Neural cell (in vitro differentiated cells): ENCODE measurements at regions not wholly inside any gene's neighbourhood (a gene's known extent, or its start where the extent isn't known, plus 50 kb on each side); places are given as distances from the start of the nearest gene placed in this dataset.

Source experiments
- H2AFZ ChIP-seq: fragments of 200-600, 300-800 bp; sonication (generic), shearing (Covaris generic); 2 replicates; pipeline ENCODE4 v1.6.0; 2014; ENCODE audit warnings: low read depth, mild to moderate bottlenecking, antibody characterized with exemption, low read length, moderate library complexity
- H3F3A ChIP-seq: fragments of 200-600 bp; shearing (Covaris generic); 2 replicates; pipeline ENCODE4 v1.6.1; 2016; ENCODE audit warnings: mild to moderate bottlenecking, moderate library complexity, mixed read lengths, antibody characterized with exemption, low read length; ENCODE audit not compliant: insufficient read depth, poor library complexity, severe bottlenecking
- H3K27ac ChIP-seq: fragments of 200-600, 300-800 bp; sonication (generic), shearing (Covaris generic); 2 replicates; pipeline ENCODE4 v1.5.1; 2014; ENCODE audit warnings: mild to moderate bottlenecking, low read length, moderate library complexity
- H3K27me3 ChIP-seq: fragments of 300-800, 200-600 bp; sonication (generic), shearing (Covaris generic); 2 replicates; pipeline ENCODE4 v1.6.0; 2014; ENCODE audit warnings: mild to moderate bottlenecking, low read depth, low read length, moderate library complexity; ENCODE audit not compliant: insufficient read depth
- H3K36me3 ChIP-seq: fragments of 300-800, 200-600 bp; sonication (generic), shearing (Covaris generic); 2 replicates; pipeline ENCODE4 v1.5.1; 2014; ENCODE audit warnings: mild to moderate bottlenecking, antibody characterized with exemption, low read length, moderate library complexity; ENCODE audit not compliant: insufficient read depth
- H3K4me2 ChIP-seq: fragments of 300-800, 200-600 bp; sonication (generic), shearing (Covaris generic); 2 replicates; pipeline ENCODE4 v1.6.0; 2014; ENCODE audit warnings: mild to moderate bottlenecking, low read length
- H3K4me3 ChIP-seq: fragments of 300-800, 200-600 bp; sonication (generic), shearing (Covaris generic); 2 replicates; pipeline ENCODE4 v1.5.1; 2014; ENCODE audit warnings: mild to moderate bottlenecking, low read length, moderate library complexity
- H3K79me2 ChIP-seq: fragments of 200-600 bp; shearing (Covaris generic); replicated peaks from 2 replicates; pipeline ENCODE4 v1.6.0; 2014; ENCODE audit warnings: mild to moderate bottlenecking, low read length, moderate library complexity; ENCODE audit not compliant: insufficient read depth
- H3K9ac ChIP-seq: fragments of 300-800, 200-600 bp; sonication (generic), shearing (Covaris generic); 2 replicates; pipeline ENCODE4 v1.6.1; 2016; ENCODE audit warnings: mild to moderate bottlenecking, low read length, mixed read lengths
- H3K9me2 ChIP-seq: fragments of 200-600 bp; shearing (Covaris generic); 2 replicates; pipeline ENCODE4 v1.6.1; 2016; ENCODE audit warnings: mild to moderate bottlenecking, low read length, mixed read lengths; ENCODE audit not compliant: insufficient read depth
- H3K9me3 ChIP-seq: fragments of 200-600, 300-800 bp; sonication (generic), shearing (Covaris generic); 2 replicates; pipeline ENCODE4 v1.6.1; 2016; ENCODE audit warnings: mild to moderate bottlenecking, mixed run types, low read length, moderate library complexity, mixed read lengths
- H4K20me1 ChIP-seq: fragments of 200-600 bp; shearing (Covaris generic); 2 replicates; pipeline ENCODE4 v1.6.1; 2016; ENCODE audit warnings: mild to moderate bottlenecking, mixed run types; ENCODE audit not compliant: insufficient read depth
- CTCF ChIP-seq: fragments of 450-650 bp; IDR thresholded peaks from 2 replicates; pipeline ENCODE4 v1.5.1; 2014; ENCODE audit warnings: antibody characterized with exemption, mild to moderate bottlenecking, moderate library complexity; ENCODE audit not compliant: poor library complexity, severe bottlenecking
- EP300 ChIP-seq: fragments of 450-650 bp; conservative IDR thresholded peaks from 2 replicates; pipeline ENCODE4 v1.6.1; 2014; ENCODE audit warnings: antibody characterized with exemption, mild to moderate bottlenecking, moderate library complexity; ENCODE audit not compliant: poor library complexity, severe bottlenecking
- EZH2 ChIP-seq: fragments of 200-600, 300-800 bp; shearing (Covaris generic), sonication (generic); IDR thresholded peaks from 2 replicates; pipeline ENCODE4 v1.6.1; 2014; ENCODE audit warnings: antibody characterized with exemption, low read length, borderline replicate concordance, mild to moderate bottlenecking; ENCODE audit not compliant: insufficient read depth, poor library complexity, severe bottlenecking
- MXI1 ChIP-seq: fragments of 450-650 bp; conservative IDR thresholded peaks from 2 replicates; pipeline ENCODE4 v1.6.1; 2014; ENCODE audit warnings: antibody characterized with exemption, mild to moderate bottlenecking; ENCODE audit not compliant: poor library complexity, severe bottlenecking
- POLR2AphosphoS5 ChIP-seq: IDR thresholded peaks from 2 replicates; pipeline ENCODE4 v1.6.1; 2012
- RAD21 ChIP-seq: fragments of 450-650 bp; conservative IDR thresholded peaks from 2 replicates; pipeline ENCODE4 v1.6.1; 2014; ENCODE audit warnings: antibody characterized with exemption, mild to moderate bottlenecking, moderate library complexity
- REST ChIP-seq: IDR thresholded peaks from 2 replicates; pipeline ENCODE4 v1.6.1; 2012; ENCODE audit warnings: borderline replicate concordance
- SMC3 ChIP-seq: fragments of 450-650 bp; conservative IDR thresholded peaks from 2 replicates; pipeline ENCODE4 v1.6.1; 2014; ENCODE audit warnings: antibody characterized with exemption, mild to moderate bottlenecking, moderate library complexity; ENCODE audit not compliant: poor library complexity
- TAF1 ChIP-seq: IDR thresholded peaks from 2 replicates; pipeline ENCODE4 v1.6.1; 2012; ENCODE audit warnings: low read depth

- Histone ChIP-seq H3F3A (no peaks in the 10 kb centered on the region), H2AFZ (no peak overlapping the region), H4K20me1 (no peaks in the 10 kb centered on the region), H3K27ac (no peak overlapping the region), H3K9ac (no peak overlapping the region), H3K36me3 (no peaks in the 10 kb centered on the region), H3K9me3 (no peaks in the 10 kb centered on the region), H3K27me3 (no peaks in the 10 kb centered on the region), H3K4me3 (no peak overlapping the region), H3K4me2 (no peak overlapping the region), H3K79me2 (no peaks in the 10 kb centered on the region), H3K9me2 (no peaks in the 10 kb centered on the region)
- TF ChIP-seq POLR2AphosphoS5 (no peak), REST (no peak), RAD21 (no peak), MXI1 (no peak), EZH2 (no peak), CTCF (no peak), TAF1 (no peak), SMC3 (no peak), EP300 (no peak)
Observed at GRCh38 chr2:3097804-3098203, 279.8 kb downstream of the EIPR1 start.

- Histone ChIP-seq H3K9me3 (no peaks in the 10 kb centered on the region), H3K27me3 (no peaks in the 10 kb centered on the region), H3K36me3 (no peaks in the 10 kb centered on the region), H3K4me3 (no peak overlapping the region), H3K9me2 (no peaks in the 10 kb centered on the region), H3K9ac (no peak overlapping the region), H3F3A (no peaks in the 10 kb centered on the region), H2AFZ (no peak overlapping the region), H3K27ac (no peak overlapping the region), H4K20me1 (no peaks in the 10 kb centered on the region), H3K4me2 (no peak overlapping the region), H3K79me2 (no peaks in the 10 kb centered on the region)
- TF ChIP-seq REST (no peak), SMC3 (no peak), POLR2AphosphoS5 (no peak), EZH2 (no peak), EP300 (no peak), CTCF (no peak), RAD21 (no peak), MXI1 (no peak), TAF1 (no peak)
Observed at GRCh38 chr2:3094999-3095958, 282.3 kb downstream of the EIPR1 start.
